H1 (cell line): ENCODE measurements at regions not wholly inside any gene's neighbourhood (a gene's known extent, or its start where the extent isn't known, plus 50 kb on each side); places are given as distances from the start of the nearest gene placed in this dataset.

Experiments
- CBX5 ChIP-seq: fragments of 300-800, 300-1000 bp; sonication (generic); IDR thresholded peaks from 2 replicates; pipeline ENCODE4 v1.7.1; 2016; ENCODE audit warnings: antibody characterized with exemption, low read length, low read depth
- CEBPB ChIP-seq: IDR thresholded peaks from 2 replicates; pipeline ENCODE4 v1.6.1; 2012; ENCODE audit warnings: low read depth, low read length
- CTCF ChIP-seq, 3 experiments: IDR thresholded peaks; 1 replicate in 2 of 3; 2 replicates in 1 of 3; pipeline versions ENCODE4 v1.5.1 to v1.6.1; 2011; ENCODE audit warnings: low read length in 3 of 3, mild to moderate bottlenecking in 3 of 3, inconsistent platforms in 2 of 3, low read depth in 1 of 3, moderate library complexity in 1 of 3; ENCODE audit not compliant: insufficient read depth in 1 of 3; ENCODE audit errors: control extremely low read depth in 1 of 3
- EZH2 ChIP-seq: fragments of 200-600 bp; sonication (generic); IDR thresholded peaks from 2 replicates; pipeline ENCODE4 v1.7.1; 2012; ENCODE audit warnings: low read depth, mild to moderate bottlenecking, moderate library complexity, low read length, inconsistent platforms; ENCODE audit not compliant: severe bottlenecking
- MAX ChIP-seq: IDR thresholded peaks from 2 replicates; pipeline ENCODE4 v1.6.1; 2012; ENCODE audit warnings: inconsistent platforms
- PHF8 ChIP-seq: fragments of 200-600 bp; sonication (generic); conservative IDR thresholded peaks from 2 replicates; pipeline ENCODE4 v1.7.1; 2012; ENCODE audit warnings: low read depth, mild to moderate bottlenecking, inconsistent platforms, low read length, moderate library complexity
- POLR2A ChIP-seq, 2 experiments: IDR thresholded peaks; 1 replicate in 1 of 2; 2 replicates in 1 of 2; pipeline ENCODE4 v1.6.1; 2011; ENCODE audit warnings: low read depth in 2 of 2, low read length in 2 of 2, mild to moderate bottlenecking in 2 of 2; ENCODE audit errors: control extremely low read depth in 1 of 2
- RFX5 ChIP-seq: IDR thresholded peaks from 2 replicates; pipeline ENCODE4 v1.6.1; 2011; ENCODE audit warnings: low read depth, low read length, improper control_type of control experiment, borderline replicate concordance
- RNF2 ChIP-seq: fragments of 200-900, 300-1000 bp; sonication (generic); IDR thresholded peaks from 2 replicates; pipeline ENCODE4 v1.7.1; 2016; ENCODE audit warnings: borderline replicate concordance, low read depth, mild to moderate bottlenecking, antibody characterized with exemption, low read length; ENCODE audit not compliant: poor library complexity, severe bottlenecking; ENCODE audit errors: missing control alignments
- SIX5 ChIP-seq: IDR thresholded peaks from 2 replicates; pipeline ENCODE4 v1.6.1; 2011; ENCODE audit warnings: mild to moderate bottlenecking, low read depth, low read length
- TAF1 ChIP-seq: IDR thresholded peaks from 2 replicates; pipeline ENCODE4 v1.6.1; 2011; ENCODE audit warnings: mild to moderate bottlenecking, low read depth, low read length
- TCF12 ChIP-seq: IDR thresholded peaks from 2 replicates; pipeline ENCODE4 v1.6.1; 2011; ENCODE audit warnings: low read depth, mild to moderate bottlenecking, low read length

- no peak for TF ChIP-seq EZH2
- TF ChIP-seq TAF1 = no peak
- TF ChIP-seq CBX5 = no peak
- no peak for TF ChIP-seq POLR2A (IDR thresholded peaks at IDR 0.05; ENCODE audit: control extremely low read depth in 1 of 2, low read depth in 2 of 2, low read length in 2 of 2)
- no peak for TF ChIP-seq CTCF (IDR thresholded peaks at IDR 0.05; ENCODE audit: control extremely low read depth in 1 of 3, insufficient read depth in 1 of 3, low read depth in 1 of 3, low read length in 3 of 3)
- TF ChIP-seq SIX5 = no peak
- no peak for TF ChIP-seq PHF8
- no peak for TF ChIP-seq CEBPB
- no peak for TF ChIP-seq RFX5
- TF ChIP-seq RNF2 = no peak
- no peak for TF ChIP-seq TCF12
- TF ChIP-seq MAX = no peak
Measured at GRCh38 chr17:33924104-33924503, 331.0 kb upstream of the CCL2 start.
